OCI-LY7 (cell line): ENCODE measurements at regions not wholly inside any gene's neighbourhood (a gene's known extent, or its start where the extent isn't known, plus 50 kb on each side); places are given as distances from the start of the nearest gene placed in this dataset.

ENCODE experiments used
- EZH2phosphoT487 ChIP-seq: fragments of 200-600 bp; sonication (generic); IDR thresholded peaks from 2 replicates; pipeline ENCODE4 v1.6.1; 2018; ENCODE audit warnings: low read depth, borderline replicate concordance, mild to moderate bottlenecking, mixed run types, antibody characterized with exemption, low read length, moderate library complexity, mixed read lengths
- TF ChIP-seq, protein P1 (sequence below): fragments of 200-600 bp; sonication (generic); conservative IDR thresholded peaks from 2 replicates; pipeline ENCODE4 v1.5.1; 2014; ENCODE audit warnings: mild to moderate bottlenecking, antibody characterized with exemption, low read length, moderate library complexity, mixed read lengths

DNA sequence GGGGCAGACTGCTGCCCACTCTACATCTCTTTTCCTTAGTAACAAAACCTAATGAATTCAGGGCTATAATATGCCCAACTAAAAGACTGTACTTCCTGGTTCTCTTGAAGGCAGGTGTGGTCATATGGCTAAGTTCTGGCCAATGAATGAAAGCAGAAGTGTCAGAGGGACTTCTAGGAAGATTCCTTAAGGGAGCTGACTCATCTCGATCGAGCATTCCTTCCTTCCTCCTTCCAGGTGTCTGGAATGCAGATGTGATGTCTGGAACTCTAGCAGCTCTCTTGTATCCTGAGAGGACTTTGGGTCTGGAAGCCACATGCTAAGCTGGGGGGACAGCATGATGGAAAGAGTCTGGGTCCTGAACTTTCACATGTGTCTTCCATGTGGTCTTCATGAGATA is 116.2 kb upstream of the STX18 start:
- TF ChIP-seq, protein P1, sequence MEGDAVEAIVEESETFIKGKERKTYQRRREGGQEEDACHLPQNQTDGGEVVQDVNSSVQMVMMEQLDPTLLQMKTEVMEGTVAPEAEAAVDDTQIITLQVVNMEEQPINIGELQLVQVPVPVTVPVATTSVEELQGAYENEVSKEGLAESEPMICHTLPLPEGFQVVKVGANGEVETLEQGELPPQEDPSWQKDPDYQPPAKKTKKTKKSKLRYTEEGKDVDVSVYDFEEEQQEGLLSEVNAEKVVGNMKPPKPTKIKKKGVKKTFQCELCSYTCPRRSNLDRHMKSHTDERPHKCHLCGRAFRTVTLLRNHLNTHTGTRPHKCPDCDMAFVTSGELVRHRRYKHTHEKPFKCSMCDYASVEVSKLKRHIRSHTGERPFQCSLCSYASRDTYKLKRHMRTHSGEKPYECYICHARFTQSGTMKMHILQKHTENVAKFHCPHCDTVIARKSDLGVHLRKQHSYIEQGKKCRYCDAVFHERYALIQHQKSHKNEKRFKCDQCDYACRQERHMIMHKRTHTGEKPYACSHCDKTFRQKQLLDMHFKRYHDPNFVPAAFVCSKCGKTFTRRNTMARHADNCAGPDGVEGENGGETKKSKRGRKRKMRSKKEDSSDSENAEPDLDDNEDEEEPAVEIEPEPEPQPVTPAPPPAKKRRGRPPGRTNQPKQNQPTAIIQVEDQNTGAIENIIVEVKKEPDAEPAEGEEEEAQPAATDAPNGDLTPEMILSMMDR, result no peak
- TF ChIP-seq EZH2phosphoT487, result no peak
